Muscle of arm (tissue), 1 donor: ENCODE measurements at regions not wholly inside any gene's neighbourhood (a gene's known extent, or its start where the extent isn't known, plus 50 kb on each side); places are given as distances from the start of the nearest gene placed in this dataset.

Experiments used
- DNase-seq: peaks from one replicate; pipeline ENCODE4 v3.0.0-alpha.2; 2013

GRCh38 chr2:129233751-129234406 lies 745.6 kb upstream of the RAB6C start:
- DNase-seq, result peak; percentile 23

DNA sequence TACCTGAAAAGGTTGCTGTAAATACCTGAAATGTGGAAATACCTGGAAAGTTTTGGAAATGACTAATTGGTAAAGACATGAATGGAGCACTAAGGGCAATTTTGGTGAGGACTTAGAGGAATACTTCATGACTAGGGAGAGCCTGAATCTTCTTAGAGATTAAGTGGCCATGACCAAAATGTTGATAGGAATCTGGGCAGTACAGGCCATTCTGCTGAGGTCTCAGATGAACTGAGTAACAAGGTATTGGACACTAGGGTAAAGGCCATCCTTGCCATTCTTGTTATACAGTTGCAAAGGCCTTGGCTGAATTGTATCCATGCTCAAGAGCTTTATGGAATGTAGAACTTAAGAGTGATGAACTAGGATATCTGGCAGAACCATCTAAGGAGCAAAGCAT lies 742.9 kb upstream of the RAB6C start:
- no peak for DNase-seq

DNA sequence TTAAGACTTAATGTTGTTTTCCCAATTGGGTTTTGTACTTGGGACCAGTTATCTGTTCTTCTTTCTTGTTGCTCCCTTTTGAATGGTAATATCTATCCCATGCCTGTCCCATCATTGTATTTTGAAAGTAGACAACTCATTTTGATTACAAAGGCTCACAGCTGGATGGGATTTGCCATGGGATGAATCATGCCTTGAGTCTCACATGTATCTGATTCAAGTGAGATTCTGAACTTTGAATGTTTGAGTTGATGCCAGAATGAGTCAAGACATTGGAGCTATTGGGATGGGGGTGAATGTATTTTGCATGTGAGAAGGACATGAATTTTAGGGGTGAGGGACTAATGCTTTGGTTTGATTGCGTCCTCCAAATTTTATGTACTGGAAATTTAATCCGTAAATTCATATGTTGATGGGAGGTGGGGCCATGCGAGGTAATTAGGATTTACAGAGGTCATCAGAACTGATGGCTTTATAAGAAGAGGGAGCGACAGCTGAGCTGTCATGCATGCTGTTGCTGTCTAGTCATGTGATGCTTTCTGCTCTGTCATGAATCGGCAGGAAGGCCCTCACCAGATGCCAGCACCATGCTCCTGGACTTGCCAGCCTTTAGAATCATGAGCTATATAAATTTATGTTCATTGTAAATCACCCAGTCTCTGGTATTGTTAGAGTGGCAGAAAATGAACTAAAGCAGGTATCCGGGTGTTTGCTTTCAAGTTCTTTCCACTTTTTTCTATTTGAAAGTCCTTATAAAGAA lies 741.3 kb upstream of the RAB6C start:
- DNase-seq, result no peak

DNA sequence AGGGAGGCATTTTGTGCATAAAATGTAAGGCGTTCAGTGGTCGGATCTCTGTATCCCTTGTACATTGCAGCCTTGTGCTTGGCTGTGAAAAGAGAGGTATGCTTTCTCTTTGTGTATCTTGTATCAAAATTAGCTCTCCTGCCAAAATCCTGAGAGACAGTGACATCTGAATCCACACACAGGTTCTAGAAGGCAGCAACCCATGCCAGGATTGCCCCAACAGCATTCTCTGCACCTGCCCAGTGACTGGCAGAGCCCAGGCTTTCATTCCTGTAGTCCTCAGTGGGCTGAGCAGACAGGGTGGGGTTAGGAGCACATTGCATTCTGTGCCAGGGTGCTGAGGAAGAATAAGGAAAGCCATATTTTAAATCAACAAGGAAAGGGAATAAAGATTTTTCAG lies 740.3 kb upstream of the RAB6C start:
- DNase-seq, result peak; percentile 17

- no peak for DNase-seq
These were observed 739.4 kb upstream of the RAB6C start for GRCh38 chr2:129240061-129240460.

- no peak for DNase-seq
These were observed 737.2 kb upstream of the RAB6C start for GRCh38 chr2:129242269-129242668.

- DNase-seq, result no peak
These were observed 731.7 kb upstream of the RAB6C start for GRCh38 chr2:129247751-129248150.

GRCh38 chr2:129248198-129248597 lies 731.3 kb upstream of the RAB6C start:
- no peak for DNase-seq

DNA sequence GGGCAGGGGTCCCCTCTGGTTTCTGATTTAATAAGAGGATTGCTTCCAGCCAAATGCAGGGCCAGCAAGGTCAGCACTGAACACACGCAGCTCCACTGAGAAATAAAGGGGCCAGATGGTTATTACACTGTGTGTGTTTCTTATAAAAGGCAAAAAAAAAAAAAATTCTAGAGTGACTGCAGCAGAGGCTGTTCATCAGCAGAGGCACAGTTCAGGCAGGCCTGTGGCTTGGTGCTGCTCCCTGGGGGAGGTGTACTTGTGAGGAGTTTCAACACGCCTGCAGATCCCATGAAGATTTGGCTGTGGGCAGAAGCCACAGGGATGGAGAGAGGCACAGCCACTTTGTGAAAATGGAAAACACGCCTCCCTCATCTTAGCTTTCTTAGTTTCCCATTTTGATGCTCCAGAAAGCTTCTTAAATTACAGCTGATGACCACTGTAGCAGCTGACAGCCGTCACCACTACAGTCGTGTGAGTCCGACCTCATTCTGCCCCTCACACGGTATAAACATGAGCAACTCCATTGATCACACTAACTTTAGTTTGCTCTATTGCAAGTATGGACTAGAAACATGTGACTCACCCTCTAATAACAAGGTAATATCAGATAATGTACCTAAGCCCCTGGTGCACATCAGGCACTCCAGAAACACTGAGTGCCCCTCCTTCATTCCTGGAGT lies 726.5 kb upstream of the RAB6C start:
- DNase-seq, result no peak

DNA sequence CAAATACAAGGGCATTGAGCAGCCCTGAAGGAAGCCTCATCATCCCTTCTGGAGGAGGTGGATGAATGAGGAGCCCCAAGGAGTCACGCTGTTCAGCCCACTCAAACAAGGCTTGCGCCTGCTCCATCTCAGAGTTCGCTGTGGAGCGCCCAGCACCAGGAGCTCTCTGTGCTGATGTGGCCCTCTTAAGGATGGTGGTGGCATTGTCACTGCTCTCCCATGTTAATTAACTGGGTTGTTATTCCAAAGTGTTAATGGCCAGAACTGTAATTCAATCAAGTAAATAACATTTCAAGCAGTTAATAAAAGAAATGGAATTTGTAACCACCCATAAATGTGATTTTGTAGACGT lies 726.0 kb upstream of the RAB6C start:
- no peak for DNase-seq

GRCh38 chr2:129254718-129255117 lies 724.7 kb upstream of the RAB6C start:
- DNase-seq, result no peak

DNA sequence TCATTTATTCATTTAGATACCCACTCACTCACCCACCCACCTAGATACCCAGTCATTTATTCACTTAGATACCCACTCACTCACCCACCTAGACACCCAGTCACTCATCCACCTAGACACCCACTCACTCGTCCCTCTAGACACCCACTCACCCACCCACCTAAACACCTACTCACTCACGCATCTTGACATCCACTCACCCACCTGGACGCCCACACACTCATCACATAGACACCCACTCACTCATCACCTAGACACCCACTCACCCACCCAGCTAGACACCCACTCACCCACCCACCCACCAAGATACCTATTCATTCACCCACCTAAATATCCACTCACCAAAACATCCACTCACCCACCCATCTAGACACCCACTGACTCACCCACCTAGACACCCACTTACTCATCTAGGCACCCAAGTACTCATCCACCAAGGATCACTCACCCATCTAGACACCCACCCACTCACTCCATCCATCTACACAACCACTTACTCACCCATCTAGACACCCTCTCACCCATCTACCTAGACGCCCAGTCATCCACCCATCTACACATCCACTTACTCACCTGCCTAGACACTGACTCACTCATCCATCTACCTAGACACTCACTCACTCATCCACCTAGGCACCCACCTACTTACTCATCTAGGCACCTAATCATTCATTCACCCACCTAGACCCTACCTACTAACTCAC lies 723.7 kb upstream of the RAB6C start:
- no peak for DNase-seq

DNA sequence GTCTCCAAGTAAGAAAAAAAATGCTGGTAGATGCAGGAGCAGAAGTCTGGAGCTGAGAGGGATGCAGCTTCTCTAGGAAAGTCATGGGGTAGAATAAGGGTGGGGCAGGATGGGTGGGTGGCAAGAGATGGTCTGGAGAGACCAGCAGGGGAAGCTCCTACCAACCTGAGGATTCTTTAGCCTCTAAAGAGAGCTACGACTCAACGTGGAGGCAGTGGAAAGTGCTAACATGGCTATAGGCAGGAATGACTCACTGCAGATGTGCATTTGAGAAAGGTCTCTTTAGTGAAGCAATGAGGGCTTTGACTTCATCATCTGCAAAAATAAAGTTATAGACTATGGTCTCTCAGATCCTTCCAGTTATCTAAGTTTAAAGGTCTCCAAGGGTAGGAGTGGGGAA lies 722.8 kb upstream of the RAB6C start:
- no peak for DNase-seq

GRCh38 chr2:129262934-129263333 lies 716.5 kb upstream of the RAB6C start:
- DNase-seq, result no peak

DNA sequence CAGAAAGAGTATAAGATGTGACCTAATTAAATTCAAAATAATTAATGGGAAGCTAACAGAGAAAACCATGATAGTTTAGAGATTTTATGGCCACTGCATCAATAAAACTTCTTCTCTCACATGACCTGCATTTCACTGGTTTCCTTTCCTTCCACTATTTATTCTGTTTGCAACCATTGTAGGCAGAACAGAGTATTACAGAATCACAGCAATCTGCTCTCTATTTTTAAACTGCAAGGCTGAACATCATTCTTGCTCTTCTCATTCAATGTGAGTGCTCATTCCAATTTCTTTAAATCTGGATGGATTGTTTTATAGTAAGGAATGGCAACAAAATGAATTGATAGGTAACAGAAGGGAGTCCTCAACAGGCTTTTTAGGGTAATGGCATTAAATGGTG lies 715.5 kb upstream of the RAB6C start:
- DNase-seq, result no peak

GRCh38 chr2:129267559-129267958 lies 711.9 kb upstream of the RAB6C start:
- DNase-seq, result no peak

GRCh38 chr2:129273266-129274037 lies 706.0 kb upstream of the RAB6C start:
- DNase-seq, result no peak

DNA sequence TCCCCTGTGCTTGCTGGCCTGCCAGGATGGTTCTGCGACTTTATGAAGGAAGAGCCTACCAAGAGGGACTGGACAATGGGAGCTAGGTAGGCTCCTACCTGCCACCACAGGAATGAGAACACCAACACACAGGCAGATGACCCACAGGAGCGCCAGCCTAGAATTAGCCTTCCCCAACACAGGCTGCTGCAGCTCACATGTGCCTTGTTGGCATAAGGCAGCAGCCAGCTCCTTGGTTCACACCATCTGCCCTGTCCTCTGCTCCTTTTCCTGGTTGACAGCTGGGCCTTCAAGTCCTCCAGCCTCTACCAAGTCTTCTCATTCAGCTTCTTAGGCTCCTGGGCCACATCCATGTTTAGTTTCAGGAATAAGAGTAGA lies 705.4 kb upstream of the RAB6C start:
- no peak for DNase-seq

DNA sequence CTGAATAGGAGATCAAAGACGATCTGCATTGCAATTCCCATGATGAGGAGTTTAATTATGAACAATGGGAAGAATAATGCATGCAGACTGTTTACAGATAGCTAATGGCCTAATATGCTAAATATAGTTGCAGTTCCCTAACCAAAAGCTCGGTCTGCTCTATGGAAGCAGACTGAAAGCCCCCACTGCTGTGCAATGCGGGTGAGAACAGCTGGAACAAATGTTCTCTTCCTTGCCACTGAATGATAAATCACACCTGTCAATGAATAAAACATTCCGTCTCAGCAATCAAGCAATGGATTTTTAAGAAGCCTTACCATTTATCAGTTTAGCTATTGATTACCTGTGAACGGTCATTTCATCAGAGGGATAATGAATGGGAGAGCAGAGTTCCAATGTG lies 704.5 kb upstream of the RAB6C start:
- no peak for DNase-seq

DNA sequence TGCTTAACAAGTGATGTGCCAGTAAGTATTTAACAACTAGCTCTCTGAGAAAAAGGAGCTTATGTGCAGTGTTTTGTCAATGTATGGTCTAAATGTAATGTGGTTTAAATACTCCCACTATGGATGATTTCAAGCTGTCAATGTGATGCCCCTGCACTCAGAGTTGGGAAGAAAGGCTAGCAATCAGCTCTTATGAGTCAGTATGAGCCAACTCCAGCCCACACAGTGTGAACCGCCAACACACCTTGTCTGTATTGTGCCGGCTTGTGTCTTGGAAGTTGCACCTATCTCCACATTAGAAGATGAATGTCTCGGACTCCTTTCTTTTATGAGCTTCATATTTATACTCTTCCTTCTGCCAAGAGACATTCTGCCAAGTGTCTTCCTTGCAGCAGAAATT lies 703.8 kb upstream of the RAB6C start:
- DNase-seq, result no peak

GRCh38 chr2:129276978-129277584 lies 702.4 kb upstream of the RAB6C start:
- no peak for DNase-seq
